NT2/D1 (cell line): ENCODE measurements at regions not wholly inside any gene's neighbourhood (a gene's known extent, or its start where the extent isn't known, plus 50 kb on each side); places are given as distances from the start of the nearest gene placed in this dataset.

Experiments
- SUZ12 ChIP-seq: IDR thresholded peaks from 2 replicates; pipeline ENCODE4 v1.6.1; 2011; ENCODE audit not compliant: insufficient read length, insufficient read depth; ENCODE audit errors: extremely low read depth
- YY1 ChIP-seq: IDR thresholded peaks from 2 replicates; pipeline ENCODE4 v1.6.1; 2011; ENCODE audit not compliant: insufficient read length, insufficient read depth

DNA sequence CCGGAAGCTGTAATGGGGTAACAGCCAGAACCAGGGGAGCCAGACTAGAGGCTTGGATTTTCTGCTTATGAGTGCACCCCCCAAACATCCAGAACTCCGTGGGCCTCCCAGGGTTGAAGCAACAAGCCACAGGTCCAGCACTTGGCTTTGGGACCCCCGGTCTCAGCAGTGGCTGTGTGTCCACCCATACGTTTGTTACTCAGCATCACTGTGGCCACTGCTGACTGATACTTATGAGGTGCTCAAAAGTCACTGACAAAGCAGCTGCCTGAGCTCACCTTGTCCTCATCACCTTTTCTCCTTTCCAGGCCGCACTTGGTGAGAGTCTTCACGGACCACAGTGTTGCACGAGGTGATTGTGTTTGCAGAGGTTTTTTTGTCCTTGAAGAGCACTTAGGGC lies 145.6 kb upstream of the RFLNA start:
- TF ChIP-seq SUZ12, result no peak
- TF ChIP-seq YY1, result no peak
